ENCODE measurements at regions not wholly inside any gene's neighbourhood (a gene's known extent, or its start where the extent isn't known, plus 50 kb on each side); places are given as distances from the start of the nearest gene placed in this dataset.
A peak's percentile ranks its signal among the peaks of the same experiment; 100 is the strongest.

DNA sequence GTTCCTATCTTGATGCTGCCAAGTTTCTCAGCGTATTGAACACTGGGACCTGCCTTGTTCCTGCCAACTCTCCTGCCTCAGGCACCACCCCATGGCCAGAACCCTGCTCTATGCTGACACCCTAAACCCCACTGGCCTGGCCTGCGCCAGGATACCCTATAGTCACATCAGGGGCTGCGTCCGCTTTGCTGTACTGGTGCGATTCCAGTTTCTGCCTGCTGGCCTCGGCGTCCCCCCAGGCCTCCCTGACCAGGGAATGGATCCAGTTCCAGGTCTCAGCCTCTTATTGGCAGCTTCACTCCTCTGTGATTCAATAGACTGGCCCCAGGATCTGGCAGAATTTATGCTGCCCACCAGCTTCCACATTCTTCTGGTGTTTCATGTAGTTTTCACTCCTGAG, 55.0 kb downstream of the GPR6 start:
- no peak for DNase-seq

DNA sequence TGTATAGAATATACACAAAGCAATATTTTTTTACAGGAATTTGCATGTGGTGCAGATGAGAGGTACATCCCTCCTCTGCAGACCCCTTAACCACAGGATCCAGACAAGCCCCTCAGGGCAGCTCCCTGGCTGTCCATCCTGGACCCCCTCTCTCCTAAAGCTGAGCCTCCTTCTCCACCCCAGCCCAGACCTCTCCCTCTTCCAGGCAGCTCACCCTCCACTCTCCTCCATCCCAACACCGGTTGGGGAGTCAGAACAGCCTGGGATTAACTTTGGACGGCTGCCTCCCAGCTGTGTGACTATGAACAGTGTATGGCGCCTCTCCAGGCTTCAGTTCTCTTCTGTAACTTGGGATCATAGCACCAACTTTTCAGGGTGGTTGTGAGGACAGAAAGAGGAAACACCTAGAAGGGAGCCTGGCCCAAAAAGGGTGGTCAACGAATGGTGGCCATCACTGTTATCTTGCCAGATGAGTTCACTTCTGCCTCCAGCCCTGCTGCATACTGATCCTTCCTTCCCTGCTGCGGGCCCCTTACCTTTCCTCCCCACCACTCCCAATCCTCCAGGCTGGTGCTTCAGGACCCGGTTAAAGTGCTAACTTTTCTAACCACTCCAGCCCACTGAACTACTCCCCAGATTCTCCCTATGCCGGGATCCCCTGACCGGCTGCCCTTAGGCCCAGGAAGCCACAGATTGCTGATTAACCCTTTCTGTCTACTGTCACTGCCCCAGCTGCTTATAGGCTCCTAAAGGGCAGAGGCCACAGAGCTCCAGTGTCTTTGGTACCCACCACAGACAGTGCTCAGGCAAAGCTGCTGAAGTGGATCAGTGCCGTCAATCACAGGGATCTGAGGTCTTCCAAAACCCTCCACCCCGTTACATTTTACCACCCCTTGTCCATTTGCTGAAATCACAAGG, 55.9 kb downstream of the GPR6 start:
- no peak for DNase-seq

DNA sequence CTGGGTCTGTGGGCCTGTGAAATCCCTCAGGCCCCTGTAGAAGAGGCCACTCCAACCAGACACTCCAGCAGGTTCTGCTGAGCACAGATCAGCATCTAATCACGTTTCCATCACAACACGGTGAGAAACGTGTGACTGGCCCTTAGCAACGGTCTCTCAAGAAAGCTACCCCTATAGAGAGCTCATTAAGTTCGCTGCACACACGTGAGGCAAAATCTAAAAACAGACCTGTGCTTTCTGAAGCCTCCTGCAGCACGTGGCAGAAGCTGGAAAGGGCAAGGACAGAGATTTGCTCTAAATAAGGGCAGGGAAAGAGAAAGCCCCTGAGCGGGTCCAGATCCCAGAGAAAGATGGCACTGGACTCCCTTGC, 56.5 kb downstream of the GPR6 start:
- no peak for DNase-seq

DNA sequence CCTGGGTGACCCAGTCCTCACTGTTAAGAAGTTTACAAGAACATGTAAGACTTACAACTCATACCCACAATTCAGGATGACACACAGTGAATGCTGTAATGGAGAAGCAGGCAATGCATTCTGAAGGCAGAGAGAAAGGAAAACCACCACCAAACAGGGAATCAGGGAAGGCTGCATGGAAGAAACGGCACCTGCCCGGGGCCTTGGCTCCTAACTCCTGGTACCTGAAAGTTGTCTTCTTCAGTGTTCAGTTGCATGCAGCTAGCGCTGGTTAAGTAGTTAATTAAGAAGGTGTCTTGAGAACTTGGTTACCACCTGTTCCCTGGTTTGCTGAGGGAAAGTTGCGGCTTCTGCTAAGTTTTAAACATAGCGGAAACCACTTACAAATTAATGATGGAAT, 57.2 kb downstream of the GPR6 start:
- no peak for DNase-seq

DNA sequence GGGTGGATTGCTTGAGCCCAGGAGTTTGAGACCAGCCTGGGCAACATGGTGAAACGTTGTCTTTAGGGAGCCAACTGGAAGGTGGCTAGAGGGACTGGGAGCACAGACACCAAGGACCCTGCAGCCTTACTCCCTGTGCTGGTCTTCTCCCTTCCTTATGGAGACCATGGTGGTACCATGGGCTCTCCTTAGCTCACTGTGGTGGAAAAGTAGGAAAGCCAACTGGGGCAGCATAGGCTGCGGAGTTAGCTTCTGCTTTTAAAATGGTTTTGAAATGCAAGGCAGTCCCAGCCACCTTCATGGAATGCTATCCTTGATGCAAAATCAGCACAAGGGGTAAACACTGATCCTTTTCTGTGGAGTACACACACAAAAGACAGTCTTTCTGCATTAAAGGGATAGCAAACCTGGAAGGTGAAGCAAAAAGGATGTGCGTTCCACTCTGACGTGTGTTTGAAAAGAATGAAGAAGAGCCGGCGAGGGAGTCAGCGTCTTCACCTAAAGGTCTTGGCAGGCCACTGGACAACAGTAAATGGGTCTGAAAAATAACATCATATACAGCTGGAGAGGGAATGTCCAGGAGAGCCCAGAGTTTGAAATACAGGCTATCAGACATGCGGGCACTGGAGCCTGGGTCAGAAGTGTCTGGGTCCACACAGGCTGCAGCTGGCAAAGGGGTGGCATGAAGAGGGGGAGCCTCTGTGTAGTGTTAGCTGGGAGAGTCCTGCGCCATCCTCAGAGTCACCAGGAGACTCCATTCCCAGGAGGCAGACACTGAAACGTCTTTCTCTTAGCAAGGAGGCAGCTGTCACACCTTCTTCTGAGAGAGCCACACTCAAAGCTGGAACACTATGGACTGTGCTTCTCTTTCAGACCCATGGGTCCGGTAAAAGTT, 58.5 kb downstream of the GPR6 start:
- DNase-seq: no peak

DNA sequence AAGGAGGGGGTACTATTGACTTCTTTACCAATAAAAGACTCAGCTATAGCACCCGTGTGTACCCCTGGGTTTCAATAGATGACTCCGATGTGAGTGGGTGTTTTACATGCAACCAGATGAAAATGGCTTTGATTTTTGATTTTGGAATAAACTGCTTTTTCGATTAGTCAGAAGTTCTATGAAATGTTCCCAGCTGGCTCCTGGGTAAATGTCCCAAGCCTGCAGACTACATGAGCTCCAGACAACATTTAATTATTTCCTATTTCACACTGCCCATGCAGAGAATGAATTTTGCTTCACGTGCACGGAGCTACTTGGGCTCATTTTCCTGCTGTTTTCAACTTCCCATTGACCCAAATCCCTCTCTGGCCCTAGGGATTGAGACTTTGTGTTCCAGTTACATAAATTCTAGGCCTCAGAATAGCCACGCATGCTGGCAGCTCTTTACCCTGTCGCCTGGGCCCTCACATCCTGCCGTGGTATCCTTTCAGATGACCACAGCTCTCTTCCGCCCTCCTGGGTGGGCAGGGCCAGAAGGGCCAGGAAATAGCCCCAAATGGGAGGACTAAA, 59.7 kb downstream of the GPR6 start:
- no peak for DNase-seq

DNA sequence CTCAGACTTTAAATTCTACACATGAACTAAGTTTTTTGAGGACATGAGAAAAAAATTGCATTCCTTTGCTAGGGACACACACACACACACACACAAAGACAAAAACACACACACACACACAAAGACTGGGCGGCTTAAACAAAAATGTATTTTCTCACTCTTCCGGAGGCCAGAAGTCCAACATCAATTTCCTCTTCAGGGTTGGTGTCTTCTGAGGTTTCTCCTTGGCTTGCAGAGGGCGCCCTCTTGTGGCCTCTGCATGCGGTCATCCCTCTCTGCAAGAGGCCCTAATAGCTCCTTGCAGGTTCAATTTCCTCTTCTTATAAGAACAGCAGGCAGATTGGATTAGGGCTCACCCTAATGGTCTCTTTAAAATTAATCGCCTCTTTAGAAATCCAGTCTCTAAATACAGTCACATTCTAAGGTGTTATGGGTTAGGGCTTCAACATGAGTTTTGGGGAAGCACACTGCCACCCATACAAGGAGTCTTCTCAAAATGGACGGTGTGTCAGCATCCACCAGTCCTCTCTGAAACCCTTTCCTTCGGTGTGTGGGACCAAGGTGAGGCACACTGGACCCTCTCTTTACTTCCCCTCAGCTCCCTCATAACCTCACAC, 61.4 kb downstream of the GPR6 start:
- DNase-seq: peak; percentile 79

DNA sequence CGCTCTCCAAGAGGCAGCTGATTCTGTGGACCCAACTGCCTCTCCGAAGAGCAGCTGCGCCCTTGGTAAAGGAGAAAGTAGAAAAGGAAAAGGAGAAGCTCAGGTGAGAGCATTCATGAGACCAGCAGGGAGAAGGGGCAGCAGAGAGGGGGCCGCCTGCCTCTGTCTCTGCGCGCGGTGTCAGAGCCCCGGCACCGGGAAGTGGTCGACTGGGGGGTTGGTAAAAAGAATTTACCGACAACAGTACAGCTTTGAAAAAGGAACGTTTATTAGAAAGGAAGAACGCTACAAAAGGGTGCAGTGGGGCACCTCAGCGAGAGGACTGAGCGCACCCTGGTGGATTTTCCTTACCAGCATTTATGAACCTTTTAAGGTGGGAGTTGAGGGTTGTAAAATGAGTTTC, 61.9 kb downstream of the GPR6 start:
- peak; percentile 62 for DNase-seq

DNA sequence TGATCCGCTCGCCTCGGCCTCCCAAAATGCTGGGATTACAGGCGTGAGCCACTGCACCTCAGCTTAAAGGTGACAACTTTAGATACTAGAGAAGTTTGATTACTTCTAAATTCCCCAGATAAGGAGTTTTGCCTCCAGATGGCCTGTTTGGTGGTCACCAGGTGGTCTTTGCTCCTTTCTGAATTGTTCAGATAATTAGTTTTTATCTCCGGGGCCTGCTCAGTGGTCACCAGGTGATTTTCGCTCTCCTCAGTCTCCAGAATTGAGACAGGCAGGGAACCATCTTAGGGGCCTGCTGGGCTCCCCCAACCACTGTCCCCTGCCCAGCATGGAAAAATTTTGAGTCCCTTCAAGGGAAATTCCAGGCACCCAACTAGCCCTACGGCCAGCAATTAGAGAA, 62.6 kb downstream of the GPR6 start:
- DNase-seq: no peak

DNA sequence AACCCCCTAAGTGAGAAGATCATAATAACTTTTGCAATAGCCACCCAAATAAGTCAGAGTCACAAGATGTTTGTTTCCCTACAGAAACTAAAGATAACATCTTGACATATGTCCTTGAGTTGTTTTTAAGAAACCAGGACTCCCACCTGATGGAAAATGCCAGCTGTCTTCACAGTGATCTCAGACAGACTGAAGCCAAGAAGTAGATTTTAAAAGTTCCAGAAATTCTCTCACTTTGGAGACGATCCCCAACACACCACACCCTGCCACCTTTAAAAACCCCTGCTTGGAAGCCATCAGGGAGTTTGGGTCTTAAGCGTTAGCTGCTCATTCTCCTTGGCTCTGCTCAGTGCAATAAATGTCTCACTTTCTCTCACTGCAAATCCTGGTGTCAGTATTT, 63.0 kb downstream of the GPR6 start:
- DNase-seq: no peak

DNA sequence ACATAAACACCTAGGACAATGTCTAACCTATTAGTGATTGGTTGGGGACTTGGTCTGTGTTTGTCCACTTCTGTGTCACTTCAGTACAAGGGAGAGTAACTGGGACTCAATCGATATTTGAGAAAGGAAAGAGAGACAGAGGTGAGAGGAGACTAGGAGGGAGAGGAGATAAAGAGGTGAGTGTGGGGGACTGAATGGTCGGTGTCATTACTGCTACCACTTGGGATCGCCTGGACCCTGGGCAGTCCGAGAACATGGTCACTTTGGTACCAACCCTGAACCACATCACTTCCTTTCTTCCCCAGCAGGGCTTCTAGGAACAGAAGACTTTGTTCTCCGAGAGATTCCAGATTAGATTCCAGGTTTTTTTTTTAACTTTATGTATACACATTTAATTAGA, 63.7 kb downstream of the GPR6 start:
- no peak for DNase-seq

DNA sequence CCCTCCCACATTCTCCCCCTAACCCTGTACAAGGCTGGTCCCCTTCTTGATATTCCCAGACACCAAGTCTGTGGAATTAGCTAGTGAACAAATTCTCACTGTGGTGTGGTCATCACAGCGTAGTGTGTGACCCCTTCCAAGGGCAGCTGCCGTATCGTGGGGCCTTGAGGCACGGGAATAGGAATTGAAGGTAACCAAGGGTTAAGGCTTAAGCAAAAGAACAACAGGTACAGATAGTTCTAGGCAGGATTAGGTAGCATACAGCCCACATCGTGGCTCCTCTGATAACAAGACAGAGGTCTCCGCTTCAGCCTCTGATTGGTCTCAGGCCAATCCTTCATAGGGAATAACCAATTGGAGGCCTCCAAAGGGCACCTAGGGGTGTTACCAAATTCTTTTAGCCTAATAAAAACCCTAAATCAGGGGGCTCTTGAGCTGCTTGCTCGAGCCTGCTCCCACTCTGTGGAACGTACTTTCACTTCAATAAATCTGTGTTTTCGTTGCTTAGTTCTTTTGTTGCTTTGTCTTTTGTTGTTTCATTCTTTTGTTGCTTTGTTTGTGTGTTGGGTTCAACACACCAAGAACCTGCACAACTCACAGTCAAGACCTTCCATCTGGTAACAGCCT, 64.7 kb downstream of the GPR6 start:
- DNase-seq: no peak

DNA sequence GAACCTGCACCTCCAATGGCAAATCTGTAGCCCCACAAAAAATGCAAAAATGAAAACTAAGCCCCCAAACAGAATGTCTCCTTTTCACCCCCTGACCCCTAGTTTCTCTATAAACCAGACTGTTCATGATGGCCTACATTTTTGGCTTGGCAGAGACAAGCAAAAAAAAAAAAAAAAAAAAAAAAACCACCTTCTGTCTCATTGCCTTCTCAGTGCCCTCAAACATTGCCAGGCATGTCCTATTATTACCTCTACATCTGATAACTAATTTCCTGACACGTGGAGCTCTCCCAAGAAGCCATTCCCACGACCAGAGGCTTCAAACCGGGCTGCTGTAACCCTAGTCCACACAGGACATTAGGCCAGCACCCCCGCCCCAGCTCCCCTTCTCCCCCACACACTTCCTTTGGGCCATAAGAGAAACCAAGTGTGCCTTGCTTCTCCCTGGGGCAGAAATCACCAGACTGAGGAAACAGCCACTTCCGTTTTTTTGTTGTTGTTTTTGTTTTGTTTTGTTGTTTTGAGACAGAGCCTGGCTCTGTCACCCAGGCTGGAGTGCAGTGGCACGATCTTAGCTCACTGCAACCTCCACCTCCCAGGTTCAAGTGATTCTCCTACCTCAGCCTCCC, 65.4 kb downstream of the GPR6 start:
- DNase-seq: no peak

DNA sequence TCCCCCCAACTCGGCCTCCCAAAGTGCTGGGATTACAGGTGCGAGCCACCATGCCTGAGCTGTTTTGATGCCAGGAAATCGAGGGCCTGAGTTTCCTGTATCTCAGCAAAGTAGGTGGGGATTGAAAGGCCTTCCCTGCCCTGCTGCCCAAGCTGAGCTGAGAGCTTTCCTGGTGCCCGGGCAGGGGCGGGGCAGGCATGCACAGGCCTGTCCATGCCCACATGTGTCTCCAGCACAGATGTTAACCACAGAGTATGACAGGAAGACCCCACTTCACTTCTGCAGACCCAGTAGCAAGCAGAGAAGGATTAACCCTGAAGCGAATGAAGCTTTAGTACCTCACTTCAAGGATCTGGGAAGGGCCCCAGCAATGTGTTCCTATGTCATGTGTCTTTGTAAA, 66.0 kb downstream of the GPR6 start:
- DNase-seq: no peak

DNA sequence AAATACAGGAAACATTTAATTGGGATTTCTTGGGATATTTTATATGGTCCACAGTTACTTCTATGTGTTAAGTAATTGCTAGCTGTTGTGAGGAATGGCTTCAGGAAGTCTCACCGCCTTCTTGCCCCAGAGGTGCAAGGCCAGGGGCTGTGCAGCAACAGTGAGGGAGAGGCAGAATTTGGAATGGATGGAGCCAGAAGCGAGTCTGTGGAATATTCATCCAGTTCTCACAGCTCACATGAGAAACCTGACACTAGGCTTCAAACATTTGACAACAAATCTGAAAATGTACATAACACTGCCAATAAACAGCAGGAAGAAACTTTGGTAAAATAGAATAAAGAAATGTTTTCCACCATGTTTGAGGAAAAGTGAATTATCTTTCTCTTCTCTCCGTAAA, 66.5 kb downstream of the GPR6 start:
- DNase-seq: no peak

DNA sequence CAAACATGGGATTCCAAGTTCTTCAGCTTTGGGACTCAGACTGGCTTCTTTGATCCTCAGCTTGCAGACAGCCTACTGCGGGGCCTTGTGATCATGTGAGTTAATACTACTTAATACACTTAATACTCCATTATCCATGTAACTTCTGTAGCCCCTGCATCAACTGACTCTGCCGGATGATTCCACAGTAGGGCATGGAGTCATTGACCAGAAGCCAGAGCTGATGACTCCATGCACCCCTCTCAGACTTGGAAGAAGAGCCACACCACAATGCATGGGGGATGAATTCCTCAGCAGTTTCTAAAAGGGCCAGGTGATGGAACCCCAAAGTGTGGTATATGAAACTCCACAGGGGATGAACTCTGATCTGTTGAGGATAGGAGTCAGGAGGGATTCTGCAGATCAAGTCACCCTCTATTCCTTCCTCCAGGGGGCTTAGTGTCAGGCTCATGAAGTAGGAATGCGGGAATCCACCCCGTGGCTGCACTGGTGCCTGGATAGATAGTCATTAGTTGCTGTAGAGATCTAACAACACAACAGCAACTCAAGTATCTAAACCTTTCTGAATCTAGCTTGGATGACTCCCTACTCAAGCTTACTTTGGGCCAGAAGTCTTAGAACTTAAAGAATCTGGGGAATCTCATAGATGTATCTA, 70.2 kb downstream of the GPR6 start:
- DNase-seq: no peak

DNA sequence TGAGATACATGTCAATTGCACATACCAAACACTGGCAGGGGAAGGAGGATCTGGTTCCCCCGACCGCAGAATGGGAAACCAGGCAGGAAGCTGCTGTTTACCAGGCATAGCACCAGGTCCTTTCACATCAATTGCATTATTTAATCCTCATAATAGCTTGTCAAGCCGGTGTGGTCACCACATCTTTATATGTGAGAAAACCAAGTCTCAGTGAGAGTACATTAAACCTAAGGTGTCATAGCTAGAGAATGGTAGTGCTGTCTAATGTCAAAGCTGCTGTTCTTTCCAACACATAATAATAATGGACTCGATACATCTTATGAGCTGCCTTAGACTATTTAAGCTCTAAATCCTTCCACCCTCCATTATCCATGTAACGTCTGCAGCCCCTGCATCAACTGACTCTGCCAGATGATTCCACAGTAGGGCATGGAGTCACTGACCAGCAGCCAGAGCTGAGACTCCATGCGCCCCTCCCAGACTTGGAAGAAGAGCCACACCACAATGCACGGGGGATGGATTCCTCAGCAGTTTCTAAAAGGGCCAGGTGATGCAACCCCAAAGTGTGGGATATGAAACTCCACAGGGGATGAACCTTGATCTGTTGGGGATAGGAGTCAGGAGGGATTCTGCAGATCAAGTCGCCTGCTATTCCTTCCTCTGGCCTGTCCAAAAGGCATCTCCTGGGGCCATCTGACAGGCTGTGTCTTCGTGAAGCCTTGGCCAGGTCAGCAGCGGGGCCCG, 71.8 kb downstream of the GPR6 start:
- no peak for DNase-seq
